ENCODE measurements at regions not wholly inside any gene's neighbourhood (a gene's known extent, or its start where the extent isn't known, plus 50 kb on each side); places are given as distances from the start of the nearest gene placed in this dataset.

- DNase-seq (ENCODE audit: low read depth in 2 of 2), result no peak
Measured at GRCh38 chr4:180031330-180031729, 2211.9 kb upstream of the TENM3 start.

- no peak for DNase-seq (ENCODE audit: low read depth in 2 of 2)
Measured at GRCh38 chr4:180041576-180041975, 2201.6 kb upstream of the TENM3 start.

- DNase-seq (ENCODE audit: low read depth in 2 of 2), result no peak
Measured at GRCh38 chr4:180052629-180053028, 2190.6 kb upstream of the TENM3 start.

- no peak for DNase-seq (ENCODE audit: low read depth in 2 of 2)
Measured at GRCh38 chr4:180054291-180054690, 2188.9 kb upstream of the TENM3 start.

GRCh38 chr4:180057299-180057721 is 2185.9 kb upstream of the TENM3 start:
- DNase-seq (ENCODE audit: low read depth in 2 of 2), result no peak

- no peak for DNase-seq (ENCODE audit: low read depth in 2 of 2)
Measured at GRCh38 chr4:180057891-180058671, 2185.1 kb upstream of the TENM3 start.

GRCh38 chr4:180058691-180059215 is 2184.4 kb upstream of the TENM3 start:
- no peak for DNase-seq (ENCODE audit: low read depth in 2 of 2)

- no peak for DNase-seq (ENCODE audit: low read depth in 2 of 2)
Measured at GRCh38 chr4:180059216-180059881, 2183.9 kb upstream of the TENM3 start.

GRCh38 chr4:180060159-180060889 is 2182.9 kb upstream of the TENM3 start:
- no peak for DNase-seq (ENCODE audit: low read depth in 2 of 2)

- no peak for DNase-seq (ENCODE audit: low read depth in 2 of 2)
Measured at GRCh38 chr4:180081072-180081471, 2162.1 kb upstream of the TENM3 start.

- no peak for DNase-seq (ENCODE audit: low read depth in 2 of 2)
Measured at GRCh38 chr4:180084561-180084960, 2158.6 kb upstream of the TENM3 start.

- no peak for DNase-seq (ENCODE audit: low read depth in 2 of 2)
Measured at GRCh38 chr4:180086480-180087190, 2156.6 kb upstream of the TENM3 start.

- DNase-seq (ENCODE audit: low read depth in 2 of 2), result no peak
Measured at GRCh38 chr4:180098586-180098985, 2144.6 kb upstream of the TENM3 start.

GRCh38 chr4:180099957-180100356 is 2143.2 kb upstream of the TENM3 start:
- DNase-seq (ENCODE audit: low read depth in 2 of 2), result no peak

GRCh38 chr4:180100433-180101344 is 2142.5 kb upstream of the TENM3 start:
- no peak for DNase-seq (ENCODE audit: low read depth in 2 of 2)

- no peak for DNase-seq (ENCODE audit: low read depth in 2 of 2)
Measured at GRCh38 chr4:180101348-180102083, 2141.7 kb upstream of the TENM3 start.

GRCh38 chr4:180103794-180104193 is 2139.4 kb upstream of the TENM3 start:
- no peak for DNase-seq (ENCODE audit: low read depth in 2 of 2)

- no peak for DNase-seq (ENCODE audit: low read depth in 2 of 2)
Measured at GRCh38 chr4:180105362-180105761, 2137.8 kb upstream of the TENM3 start.

- DNase-seq (ENCODE audit: low read depth in 2 of 2), result no peak
Measured at GRCh38 chr4:180106122-180106521, 2137.1 kb upstream of the TENM3 start.

- no peak for DNase-seq (ENCODE audit: low read depth in 2 of 2)
Measured at GRCh38 chr4:180106997-180107396, 2136.2 kb upstream of the TENM3 start.

All from stimulated activated CD4-positive, alpha-beta T cell treated with anti-CD3 and anti-CD28 coated beads, Interleukin-1b, Interleukin-23, amount 100 ng/mL, for 4 hours (primary cell).